A673 (cell line): ENCODE measurements at regions not wholly inside any gene's neighbourhood (a gene's known extent, or its start where the extent isn't known, plus 50 kb on each side); places are given as distances from the start of the nearest gene placed in this dataset.

Experiments
- BruUV-seq: library from RNA; stranded (reverse); fragments of 400-500 nt; replicated peaks from 2 replicates; lab custom pipeline; 2021; lab: Mats Ljungman, UMichigan
- CTCF ChIA-PET: fragments of 300-600 bp; sonication (Branson Sonifier 250); formaldehyde crosslinking; loops from one replicate; lab custom pipeline; 2022; ENCODE audit warnings: antibody characterized with exemption; lab: Charles Lee
- POLR2A ChIA-PET: fragments of 300-600 bp; sonication (Branson Sonifier 250); formaldehyde crosslinking; loops from one replicate; lab custom pipeline; 2022; ENCODE audit warnings: antibody characterized with exemption; ENCODE audit not compliant: low non-redundant PET; lab: Charles Lee
- DNase-seq: peaks from one replicate; pipeline ENCODE4 v3.0.0-alpha.2; 2015; ENCODE audit warnings: low spot score
- H3K27ac ChIP-seq: fragments of 200-600 bp; sonication (generic); 2 replicates; pipeline ENCODE4 v1.5.1; 2016; ENCODE audit warnings: mixed run types, low read depth, mild to moderate bottlenecking, mixed read lengths, antibody characterized with exemption, low read length; ENCODE audit not compliant: poor library complexity, severe bottlenecking
- H3K27me3 ChIP-seq: fragments of 200-600 bp; sonication (generic); replicated peaks from 2 replicates; pipeline ENCODE4 v1.6.1; 2017; ENCODE audit warnings: mixed run types, low read depth, mild to moderate bottlenecking, mixed read lengths, antibody characterized with exemption, low read length; ENCODE audit not compliant: insufficient read depth, poor library complexity
- H3K36me3 ChIP-seq: fragments of 200-600 bp; sonication (generic); 2 replicates; pipeline ENCODE4 v1.6.1; 2016; ENCODE audit warnings: mixed run types, mild to moderate bottlenecking, mixed read lengths, antibody characterized with exemption, low read length; ENCODE audit not compliant: insufficient read depth, poor library complexity, severe bottlenecking
- H3K4me1 ChIP-seq: fragments of 200-600 bp; sonication (generic); 2 replicates; pipeline ENCODE4 v1.6.1; 2017; ENCODE audit warnings: mixed run types, mild to moderate bottlenecking, mixed read lengths, antibody characterized with exemption, low read length; ENCODE audit not compliant: insufficient read depth, poor library complexity, severe bottlenecking
- H3K4me3 ChIP-seq: fragments of 200-600 bp; sonication (generic); 2 replicates; pipeline ENCODE4 v1.5.1; 2016; ENCODE audit warnings: low read depth, mixed run types, mild to moderate bottlenecking, mixed read lengths, low read length; ENCODE audit not compliant: poor library complexity, severe bottlenecking
- H3K9me3 ChIP-seq: fragments of 200-600 bp; sonication (generic); 2 replicates; pipeline ENCODE4 v1.6.1; 2016; ENCODE audit warnings: mixed run types, low read depth, mild to moderate bottlenecking, mixed read lengths, antibody characterized with exemption, low read length; ENCODE audit not compliant: poor library complexity, severe bottlenecking
- CTCF ChIP-seq: fragments of 300-800, 200-600 bp; sonication (generic); conservative IDR thresholded peaks from 2 replicates; pipeline ENCODE4 v1.5.1; 2017; ENCODE audit warnings: low read depth, mild to moderate bottlenecking, antibody characterized with exemption, low read length, moderate library complexity, mixed read lengths
- EZH2 ChIP-seq: fragments of 200-600 bp; sonication (generic); IDR thresholded peaks from 2 replicates; pipeline ENCODE4 v1.6.1; 2017; ENCODE audit warnings: borderline replicate concordance, low read depth, mild to moderate bottlenecking, mixed read lengths, antibody characterized with exemption, low read length; ENCODE audit not compliant: poor library complexity, severe bottlenecking
- intact Hi-C: fragments of 100-400 bp; cut with micrococcal nuclease; formaldehyde crosslinking; loops from one replicate; pipeline ENCODE4 v1.10.0; 2022; ENCODE audit not compliant: unreplicated experiment

GRCh38 chr6:156254240-156254639, 522.9 kb upstream of the ARID1B start:
- DNase-seq, result no peak
- intact Hi-C loops, result no loop called here
- no peaks in the 10 kb centered on the region for H3K9me3 ChIP-seq
- TF ChIP-seq CTCF (no peak), EZH2 (no peak)
- POLR2A ChIA-PET, result no interaction called here
- BruUV-seq, result no TSS peak
- H3K27me3 ChIP-seq, result no peaks in the 10 kb centered on the region
- no peak overlapping the region for H3K27ac ChIP-seq
- H3K4me1 ChIP-seq, result no peaks in the 10 kb centered on the region
- H3K4me3 ChIP-seq, result no peak overlapping the region
- CTCF ChIA-PET, result no interaction called here
- no peaks in the 10 kb centered on the region for H3K36me3 ChIP-seq

DNA sequence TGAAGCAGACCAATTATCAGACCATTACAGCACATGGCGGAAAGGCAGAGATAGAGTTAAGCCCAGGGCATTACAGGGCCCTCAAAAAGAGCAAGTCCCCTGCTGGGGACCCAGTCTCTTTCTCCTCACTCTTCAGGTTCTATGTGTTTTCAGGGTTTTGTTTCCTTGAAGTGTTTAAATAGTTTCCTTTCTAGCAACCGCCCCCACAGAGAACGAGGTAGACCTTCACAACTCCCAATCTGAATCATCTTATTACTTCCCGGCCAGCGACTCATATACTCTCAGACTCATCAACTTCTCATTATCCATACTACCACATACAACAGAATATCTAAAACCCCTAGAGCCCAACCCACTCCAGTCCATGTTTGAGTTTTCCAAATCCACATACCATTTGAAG, 526.6 kb upstream of the ARID1B start:
- BruUV-seq, result no TSS peak
- Histone ChIP-seq H3K9me3 (no peaks in the 10 kb centered on the region), H3K27me3 (no peaks in the 10 kb centered on the region), H3K4me1 (no peaks in the 10 kb centered on the region), H3K27ac (no peak overlapping the region), H3K36me3 (no peaks in the 10 kb centered on the region), H3K4me3 (no peak overlapping the region)
- POLR2A ChIA-PET, result no interaction called here
- intact Hi-C loops, result no loop called here
- no peak for TF ChIP-seq CTCF
- no peak for TF ChIP-seq EZH2
- peak; percentile 5 for DNase-seq
- CTCF ChIA-PET, result no interaction called here

- Histone ChIP-seq H3K4me1 (no peaks in the 10 kb centered on the region), H3K27ac (no peak overlapping the region), H3K4me3 (no peak overlapping the region), H3K27me3 (no peaks in the 10 kb centered on the region), H3K9me3 (no peaks in the 10 kb centered on the region), H3K36me3 (no peaks in the 10 kb centered on the region)
- no TSS peak for BruUV-seq
- CTCF ChIA-PET, result no interaction called here
- no peak for DNase-seq
- TF ChIP-seq CTCF, result no peak
- intact Hi-C loops, result no loop called here
- POLR2A ChIA-PET, result no interaction called here
Measured at GRCh38 chr6:156242206-156242605, 535.0 kb upstream of the ARID1B start.
